ES-I3 (cell line): ENCODE measurements at regions not wholly inside any gene's neighbourhood (a gene's known extent, or its start where the extent isn't known, plus 50 kb on each side); places are given as distances from the start of the nearest gene placed in this dataset.

Experiments used
- H3K36me3 ChIP-seq: 2 replicates; pipeline ENCODE4 v1.6.1; 2013; ENCODE audit warnings: mild to moderate bottlenecking, low read length, control low read depth, moderate library complexity; ENCODE audit not compliant: insufficient read depth
- H3K4me1 ChIP-seq: 2 replicates; pipeline ENCODE4 v1.6.1; 2013; ENCODE audit warnings: mild to moderate bottlenecking, control low read depth, low read length; ENCODE audit not compliant: insufficient read depth
- H3K9ac ChIP-seq: 2 replicates; pipeline ENCODE4 v1.6.1; 2013; ENCODE audit warnings: low read depth, mild to moderate bottlenecking, low read length, moderate library complexity
- H3K9me3 ChIP-seq: 2 replicates; pipeline ENCODE4 v1.6.1; 2013; ENCODE audit warnings: mild to moderate bottlenecking, low read length, moderate library complexity; ENCODE audit not compliant: control insufficient read depth, insufficient read depth

DNA sequence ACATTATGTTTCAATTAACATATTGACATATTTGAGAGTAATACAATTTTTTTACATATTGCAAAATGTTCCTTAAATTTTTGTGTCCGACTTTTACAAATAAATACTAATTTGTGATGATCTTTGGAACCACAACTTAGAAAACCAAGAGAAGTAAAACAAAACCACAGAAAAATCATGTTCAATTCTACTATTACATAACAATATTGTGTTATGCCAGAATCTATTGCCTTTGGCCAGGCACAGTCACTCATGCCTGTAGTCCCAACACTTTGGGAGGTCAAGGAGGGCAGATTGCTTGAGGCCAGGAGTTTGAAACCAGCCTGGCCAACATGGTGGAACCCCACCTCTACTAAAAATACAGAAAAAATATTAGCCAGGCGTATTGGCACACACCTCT is 92.8 kb upstream of the APCDD1 start:
- H3K9me3 ChIP-seq = no peaks in the 10 kb centered on the region; the same call in 1 of the 2 replicates
- H3K36me3 ChIP-seq = no peaks in the 10 kb centered on the region
- H3K9ac ChIP-seq = no peak overlapping the region
- no peaks in the 10 kb centered on the region for H3K4me1 ChIP-seq

DNA sequence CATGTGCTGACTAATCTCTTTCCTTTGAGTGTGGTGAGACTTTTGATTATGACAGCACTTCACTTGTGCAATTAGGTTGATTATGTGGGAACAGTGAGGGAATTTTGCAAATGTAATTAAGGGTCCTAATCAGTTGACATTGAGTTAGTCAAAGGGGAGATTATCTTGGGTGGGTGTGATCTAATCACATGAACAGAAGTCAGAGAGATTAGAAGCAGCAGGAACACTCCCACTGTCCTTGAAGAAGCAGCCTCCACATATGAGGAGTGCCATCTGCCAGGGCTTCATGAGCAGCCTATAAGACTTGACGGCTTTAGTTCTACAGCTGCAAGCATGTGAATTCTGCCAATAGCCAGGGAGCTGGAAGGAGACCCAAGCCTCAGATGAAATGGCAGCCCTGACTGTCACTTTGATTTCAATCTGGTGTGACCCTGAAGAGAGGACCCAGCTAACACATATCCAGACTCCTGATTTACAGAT is 89.4 kb upstream of the APCDD1 start:
- no peaks in the 10 kb centered on the region; the same call in 1 of the 2 replicates for H3K9me3 ChIP-seq
- H3K4me1 ChIP-seq = no peaks in the 10 kb centered on the region
- no peak overlapping the region for H3K9ac ChIP-seq
- H3K36me3 ChIP-seq = no peaks in the 10 kb centered on the region

DNA sequence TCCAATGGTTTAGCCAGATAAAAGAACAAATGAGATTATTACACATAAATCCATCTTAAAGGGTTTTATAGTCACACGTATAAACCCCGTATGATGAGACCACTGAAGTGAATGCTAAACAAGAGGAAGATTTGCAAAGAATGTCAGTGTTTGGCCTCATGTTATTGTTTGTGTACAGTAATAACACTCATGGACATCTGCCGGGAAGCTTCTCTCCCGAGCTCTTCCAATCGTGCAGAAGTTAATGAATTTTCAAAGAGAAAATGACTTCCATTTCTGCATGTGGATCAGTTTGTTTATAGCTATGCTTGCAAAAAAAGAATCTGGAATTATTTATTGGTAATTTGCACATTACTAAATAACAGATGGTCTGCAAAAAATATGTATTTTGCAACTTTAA is 88.5 kb upstream of the APCDD1 start:
- H3K9me3 ChIP-seq = no peaks in the 10 kb centered on the region; the same call in 1 of the 2 replicates
- no peak overlapping the region for H3K9ac ChIP-seq
- H3K36me3 ChIP-seq = no peaks in the 10 kb centered on the region
- H3K4me1 ChIP-seq = no peaks in the 10 kb centered on the region

DNA sequence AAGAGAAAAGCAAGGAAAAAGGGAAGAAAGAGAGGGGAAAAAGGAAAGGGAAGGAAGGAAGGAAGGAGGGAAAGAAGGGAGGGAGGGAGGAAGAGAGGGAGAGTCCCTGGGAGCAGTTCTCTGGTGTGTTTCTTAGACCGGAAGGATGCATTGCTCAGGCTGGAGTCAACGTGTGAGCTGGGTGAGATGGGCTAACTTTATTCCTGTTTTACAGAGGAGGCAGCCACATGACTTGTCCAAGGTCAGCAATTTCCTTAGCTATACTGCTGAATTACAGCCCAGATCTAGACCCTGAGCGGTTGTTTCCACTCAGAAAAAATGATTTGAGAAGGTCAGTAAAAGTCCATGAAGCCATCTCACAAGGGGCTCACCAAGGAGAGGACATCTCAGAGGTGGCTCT is 86.6 kb upstream of the APCDD1 start:
- H3K9me3 ChIP-seq = no peaks in the 10 kb centered on the region
- H3K9ac ChIP-seq = no peak overlapping the region
- H3K4me1 ChIP-seq = no peaks in the 10 kb centered on the region
- H3K36me3 ChIP-seq = no peaks in the 10 kb centered on the region

DNA sequence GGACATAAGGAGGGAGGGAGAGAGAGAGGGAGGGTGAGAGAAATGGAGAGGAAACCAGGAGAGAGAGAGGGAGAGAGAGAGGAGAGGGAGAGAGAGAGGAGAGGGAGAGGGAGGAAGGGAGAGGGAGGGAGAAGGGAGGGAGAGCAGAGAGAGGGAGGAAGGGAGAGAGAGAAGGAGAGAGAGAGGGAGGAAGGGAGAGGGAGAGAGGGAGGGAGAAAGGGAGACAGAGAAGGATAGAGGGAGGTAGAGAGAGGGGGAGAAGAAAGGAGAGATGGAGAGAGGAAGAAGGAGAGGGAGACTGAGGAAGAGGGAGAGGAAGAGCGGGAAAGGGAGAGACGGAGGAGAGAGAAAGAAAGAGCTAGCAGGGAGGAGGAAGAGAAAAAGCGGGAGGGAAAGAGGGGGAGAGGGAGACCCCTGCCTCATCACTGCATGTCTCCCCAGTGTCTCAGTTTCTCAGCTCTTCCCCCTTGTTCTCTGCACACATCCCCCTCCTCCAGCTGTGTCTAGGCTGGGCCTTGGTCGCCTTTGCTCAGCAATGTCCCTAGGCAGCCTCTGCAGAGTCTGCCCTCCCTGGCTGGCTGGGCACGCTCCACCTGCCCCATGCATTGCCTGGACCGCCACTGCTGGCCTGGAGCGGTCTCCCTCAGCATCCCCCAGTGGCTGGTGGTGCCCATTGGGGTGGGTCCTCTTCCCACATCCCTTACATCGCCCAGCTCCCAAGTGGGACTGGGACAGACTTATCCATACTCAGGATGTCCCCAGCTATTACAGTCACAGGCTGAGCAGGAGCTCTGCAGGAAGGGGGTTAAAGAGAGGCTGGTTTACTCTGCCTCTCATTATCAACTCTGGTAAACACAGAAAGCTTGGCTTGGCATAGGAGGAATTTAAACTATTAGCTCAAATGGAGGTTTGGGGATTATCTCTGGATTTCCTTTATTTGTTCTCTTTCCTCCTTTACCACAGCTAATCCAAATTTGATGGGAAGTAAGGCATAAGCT is 85.7 kb upstream of the APCDD1 start:
- Histone ChIP-seq H3K9ac (no peak overlapping the region), H3K4me1 (no peaks in the 10 kb centered on the region), H3K36me3 (no peaks in the 10 kb centered on the region), H3K9me3 (no peaks in the 10 kb centered on the region)

DNA sequence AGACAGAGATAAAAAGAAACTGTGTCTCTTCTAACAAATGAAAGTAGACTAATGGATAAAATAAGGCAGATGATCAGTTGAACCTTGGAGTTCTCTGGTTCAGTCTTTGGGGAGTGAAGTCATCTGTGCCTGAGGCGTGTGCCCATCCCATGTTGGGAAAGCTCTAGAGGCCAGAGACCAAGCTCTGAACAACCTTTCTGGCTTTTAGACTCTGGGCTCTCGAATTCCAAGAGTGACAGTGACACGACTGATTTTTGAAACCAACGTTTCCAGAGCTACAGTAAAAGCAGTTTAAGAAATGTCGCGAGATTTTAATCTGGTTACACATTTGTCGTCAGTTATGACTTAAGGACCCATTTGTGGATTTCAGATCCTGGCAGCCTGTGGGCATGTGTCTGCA is 83.7 kb upstream of the APCDD1 start:
- Histone ChIP-seq H3K4me1 (peaks cover 5% of the 10 kb centered on the region; the same call in 1 of the 2 replicates), H3K9ac (no peak overlapping the region), H3K9me3 (no peaks in the 10 kb centered on the region)

DNA sequence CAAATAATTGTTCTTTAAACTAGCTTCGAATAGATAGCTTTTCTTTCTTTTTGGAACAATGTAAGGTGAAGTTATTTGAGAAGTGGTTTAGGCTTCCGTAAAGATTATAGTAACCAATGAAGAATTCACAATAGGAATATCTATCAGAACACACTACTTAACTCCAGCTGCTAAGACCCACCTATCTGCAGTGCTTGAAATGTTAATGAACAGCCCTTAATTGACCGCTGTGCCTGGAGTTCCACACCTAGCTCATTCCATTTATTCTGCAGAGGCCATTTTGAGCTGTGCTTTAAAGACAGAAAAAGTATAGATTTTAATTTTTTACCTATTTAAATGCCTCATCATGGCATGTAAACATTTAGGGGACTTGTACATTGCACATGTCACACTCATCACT is 83.3 kb upstream of the APCDD1 start:
- no peaks in the 10 kb centered on the region for H3K36me3 ChIP-seq

More for the DNA sequence above, 83.7 kb upstream of the APCDD1 start:
- no peaks in the 10 kb centered on the region for H3K36me3 ChIP-seq

DNA sequence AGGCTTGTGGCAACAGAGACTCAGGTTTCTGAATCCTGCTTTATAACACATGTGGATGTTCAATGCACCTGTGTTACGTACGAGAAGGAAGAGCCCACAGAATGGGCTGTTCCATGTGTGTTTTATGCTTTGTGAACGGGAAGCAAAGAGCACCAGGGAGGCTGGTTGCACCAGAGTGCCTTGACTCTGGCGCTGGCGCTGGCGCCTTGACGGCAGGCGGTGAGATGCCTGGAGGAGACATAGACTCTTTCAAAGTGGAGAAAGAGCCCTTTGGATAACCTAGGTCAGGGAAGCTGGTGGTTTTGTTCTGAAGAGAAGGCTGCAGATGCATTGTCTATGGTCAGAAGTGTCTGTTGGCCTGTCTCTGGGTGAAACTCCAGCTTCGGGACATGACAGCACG is 80.2 kb upstream of the APCDD1 start:
- H3K9ac ChIP-seq = no peak overlapping the region
- no peaks in the 10 kb centered on the region for H3K9me3 ChIP-seq
- H3K36me3 ChIP-seq = no peaks in the 10 kb centered on the region
- peaks cover 12% of the 10 kb centered on the region for H3K4me1 ChIP-seq

More for the DNA sequence above, 83.3 kb upstream of the APCDD1 start:
- Histone ChIP-seq H3K9ac (no peak overlapping the region), H3K4me1 (peaks cover 5% of the 10 kb centered on the region; the same call in 1 of the 2 replicates), H3K9me3 (no peaks in the 10 kb centered on the region)

DNA sequence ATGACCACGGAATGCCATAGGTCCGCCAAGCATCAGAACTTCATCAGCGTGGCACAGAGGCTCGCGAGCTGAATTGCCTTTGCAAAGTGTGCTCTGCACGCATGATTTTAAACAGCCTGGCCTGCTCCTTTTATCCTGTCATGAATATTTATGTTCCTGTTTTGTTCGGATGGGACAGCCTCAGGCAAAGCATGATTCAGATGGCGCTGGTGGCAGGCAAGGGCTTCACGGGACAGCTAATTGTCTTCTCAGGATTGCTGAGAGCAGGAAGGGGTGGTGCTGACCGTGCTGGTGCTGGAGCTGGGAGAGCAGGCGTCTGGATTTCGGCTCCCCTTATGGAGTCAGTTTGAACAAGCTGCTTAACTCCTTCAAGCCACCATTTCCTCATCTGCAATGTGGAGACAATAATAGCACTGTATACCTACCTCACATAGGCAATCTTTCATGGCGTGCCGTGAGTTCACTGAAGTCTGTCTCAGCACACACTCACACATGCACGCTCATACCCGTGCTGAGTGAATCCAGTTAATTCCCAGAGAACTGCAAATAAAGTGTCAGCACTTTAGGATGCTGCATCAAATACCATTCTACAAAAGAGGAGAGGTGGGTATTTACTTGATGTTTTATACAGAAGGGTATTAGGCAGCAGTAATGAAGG is 79.7 kb upstream of the APCDD1 start:
- H3K9me3 ChIP-seq = no peaks in the 10 kb centered on the region
- H3K36me3 ChIP-seq = no peaks in the 10 kb centered on the region
- no peak overlapping the region for H3K9ac ChIP-seq
- peaks cover 18% of the 10 kb centered on the region for H3K4me1 ChIP-seq

DNA sequence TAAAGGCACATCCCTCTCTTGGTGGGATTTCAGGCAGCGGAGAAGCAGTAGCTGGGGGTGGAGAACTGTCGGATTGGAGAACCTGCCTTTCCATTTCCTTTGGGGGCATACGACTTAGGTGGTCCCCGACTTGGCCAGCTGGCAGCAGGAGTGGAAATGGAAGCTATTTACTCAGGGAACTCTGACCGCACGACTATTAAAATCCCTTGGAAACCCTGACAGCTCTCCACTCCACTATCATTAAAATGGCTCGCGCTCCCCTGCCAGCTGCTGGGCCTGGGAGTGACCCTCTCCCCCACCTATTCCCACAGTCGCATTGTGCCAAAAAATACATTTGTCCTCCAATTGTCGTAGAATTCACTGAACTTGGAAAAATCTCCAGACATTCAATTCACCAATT is 77.7 kb upstream of the APCDD1 start:
- Histone ChIP-seq H3K36me3 (no peaks in the 10 kb centered on the region), H3K9ac (no peak overlapping the region), H3K4me1 (peaks cover 19% of the 10 kb centered on the region), H3K9me3 (no peaks in the 10 kb centered on the region)

DNA sequence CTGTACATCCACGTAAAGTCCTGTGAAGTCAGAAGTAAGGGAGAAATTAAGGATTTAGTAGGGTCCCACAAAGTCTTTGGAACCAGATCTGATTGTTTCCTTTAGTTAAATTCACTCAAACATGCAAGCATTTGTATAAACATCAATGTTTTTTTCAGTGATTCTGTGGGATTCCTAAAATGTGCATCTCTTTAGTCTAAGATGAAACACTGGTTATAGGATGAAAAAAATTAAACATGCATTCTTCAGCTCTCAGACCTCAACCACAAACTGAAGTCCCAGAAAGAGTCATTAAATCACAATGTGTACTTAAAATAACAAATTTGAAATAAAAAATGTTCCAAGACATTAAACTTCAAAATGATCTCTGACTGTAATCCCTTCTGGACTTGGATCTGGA is 76.5 kb upstream of the APCDD1 start:
- peaks cover 19% of the 10 kb centered on the region for H3K4me1 ChIP-seq
- H3K9me3 ChIP-seq = no peaks in the 10 kb centered on the region
- no peaks in the 10 kb centered on the region for H3K36me3 ChIP-seq
- no peak overlapping the region for H3K9ac ChIP-seq

DNA sequence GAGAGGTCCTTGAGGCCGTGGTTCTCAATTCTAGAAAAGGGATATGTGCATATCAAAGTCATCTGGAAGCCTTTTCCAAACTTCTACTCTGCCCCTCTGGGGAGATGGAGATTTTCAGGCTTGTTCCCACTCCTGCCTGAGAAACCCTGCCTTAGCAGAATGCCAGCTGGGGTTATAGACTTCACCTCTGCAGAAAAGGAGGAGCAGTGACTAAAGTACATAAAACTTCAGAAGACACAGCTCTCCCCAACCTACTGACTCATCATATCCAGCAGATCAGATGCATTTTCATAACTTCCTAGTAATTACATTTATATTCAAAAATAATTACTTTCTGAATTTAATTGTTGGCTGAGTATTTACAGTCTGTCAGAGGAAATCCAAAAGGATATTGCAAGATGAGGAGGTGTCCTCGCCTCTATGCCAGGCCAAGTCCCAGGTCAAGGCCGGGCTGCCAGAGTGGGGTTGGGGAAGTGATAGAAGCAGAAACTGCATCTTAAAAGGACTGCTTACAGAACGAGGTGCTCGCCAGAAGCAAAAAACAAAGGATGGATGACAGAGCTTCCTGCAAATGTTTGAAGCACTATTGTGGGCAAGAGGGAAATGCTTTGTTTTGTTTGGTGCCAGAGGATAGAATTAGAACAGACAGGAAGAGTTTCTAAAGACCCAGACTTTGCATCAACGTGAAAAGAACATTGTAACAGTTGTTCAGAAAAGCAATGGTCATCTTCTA is 75.6 kb upstream of the APCDD1 start:
- H3K9ac ChIP-seq = no peak overlapping the region
- H3K9me3 ChIP-seq = no peaks in the 10 kb centered on the region
- H3K4me1 ChIP-seq = peaks cover 19% of the 10 kb centered on the region
- H3K36me3 ChIP-seq = no peaks in the 10 kb centered on the region

DNA sequence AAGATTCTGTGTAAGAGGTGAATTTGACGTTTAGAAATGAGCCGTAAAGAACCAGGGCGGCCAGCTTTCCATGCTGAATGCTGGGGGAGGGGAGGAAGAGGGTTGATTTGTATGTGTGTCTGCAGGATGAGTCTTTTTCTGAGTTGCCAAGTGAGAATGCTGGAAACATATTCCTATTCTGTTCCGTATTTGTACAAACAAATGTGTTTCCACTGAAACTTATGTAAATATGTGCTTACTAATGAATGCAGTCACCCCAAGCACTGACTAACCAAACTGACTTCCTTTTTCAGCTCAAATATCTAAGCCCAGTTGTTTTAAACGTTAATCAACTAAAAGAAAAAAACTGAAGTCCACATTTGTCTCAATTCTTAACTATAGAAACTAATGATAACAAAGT is 74.9 kb upstream of the APCDD1 start:
- no peak overlapping the region for H3K9ac ChIP-seq
- no peaks in the 10 kb centered on the region for H3K36me3 ChIP-seq
- no peaks in the 10 kb centered on the region for H3K9me3 ChIP-seq

DNA sequence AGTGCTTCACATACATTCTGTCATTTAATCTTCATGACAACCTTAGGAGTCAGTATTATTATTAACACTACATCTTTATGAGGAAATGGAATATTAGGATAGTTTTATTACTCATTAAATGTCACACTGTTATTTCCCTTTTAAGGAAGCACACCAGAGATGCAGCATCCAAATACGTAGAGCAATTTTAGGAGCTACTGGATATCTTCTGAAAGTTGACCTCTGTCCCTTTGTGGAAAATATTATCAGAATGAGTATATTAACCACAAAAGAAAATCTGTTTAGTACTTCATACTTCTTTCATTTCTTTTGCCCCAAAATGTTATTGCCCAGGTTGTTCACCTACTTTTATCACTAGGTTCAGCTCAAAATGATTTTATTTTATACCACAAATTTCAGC is 72.9 kb upstream of the APCDD1 start:
- Histone ChIP-seq H3K9me3 (no peaks in the 10 kb centered on the region), H3K4me1 (peaks cover 14% of the 10 kb centered on the region), H3K9ac (no peak overlapping the region), H3K36me3 (no peaks in the 10 kb centered on the region)

More for the DNA sequence above, 74.9 kb upstream of the APCDD1 start:
- H3K4me1 ChIP-seq = peaks cover 19% of the 10 kb centered on the region
